Renal pelvis (tissue), 1 donor: ENCODE measurements at regions not wholly inside any gene's neighbourhood (a gene's known extent, or its start where the extent isn't known, plus 50 kb on each side); places are given as distances from the start of the nearest gene placed in this dataset.
"Not testable (repeated sequence)": the region's sequence is repeated elsewhere in the genome, so short reads cannot be mapped to it uniquely, and the experiment has no call there.

Experiments used
- DNase-seq: peaks from one replicate; pipeline ENCODE4 v3.0.0-alpha.2; 2013

DNA sequence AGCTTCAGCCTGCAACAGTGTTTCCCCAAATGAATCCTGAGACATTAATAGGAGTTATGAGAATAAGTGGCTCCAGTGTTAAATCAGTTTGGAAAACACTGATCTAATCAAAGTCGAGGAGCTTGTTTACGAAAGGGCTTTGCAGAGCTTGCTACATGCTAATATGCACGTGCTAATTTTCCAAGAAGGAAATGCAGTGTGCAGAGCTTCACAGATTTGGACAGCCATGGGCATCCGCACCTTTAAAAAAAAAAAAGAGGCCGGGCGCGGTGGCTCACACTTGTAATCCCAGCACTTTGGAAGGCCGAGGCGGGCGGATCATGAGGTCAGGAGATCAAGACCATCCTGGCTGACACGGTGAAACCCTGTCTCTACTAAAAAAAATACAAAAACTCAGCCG lies 79.7 kb upstream of the LMO2 start:
- not testable (repeated sequence) for DNase-seq

DNA sequence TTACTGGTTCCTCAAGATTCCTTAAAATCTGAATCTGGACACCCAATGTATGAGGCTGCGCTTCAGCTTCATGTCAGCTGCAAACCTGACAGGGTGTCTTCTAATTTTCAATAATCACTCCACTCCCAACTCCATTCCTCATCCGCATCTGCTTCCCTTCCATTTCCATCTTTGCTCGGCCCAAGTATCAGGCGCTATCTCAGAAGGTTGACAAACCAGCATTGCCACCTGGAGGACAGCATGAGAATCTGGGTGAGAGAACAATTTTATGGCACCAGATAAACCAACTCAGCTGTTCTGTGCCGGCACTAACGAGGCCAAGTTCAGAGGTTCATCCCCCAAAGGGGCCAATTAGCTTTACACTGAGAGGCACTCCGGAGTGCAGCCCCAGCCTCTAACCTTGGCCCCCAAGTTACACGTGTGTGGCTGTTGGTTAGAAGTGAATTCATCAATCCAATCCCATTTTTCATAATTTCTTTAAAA lies 79.1 kb upstream of the LMO2 start:
- peak; percentile 62 for DNase-seq

DNA sequence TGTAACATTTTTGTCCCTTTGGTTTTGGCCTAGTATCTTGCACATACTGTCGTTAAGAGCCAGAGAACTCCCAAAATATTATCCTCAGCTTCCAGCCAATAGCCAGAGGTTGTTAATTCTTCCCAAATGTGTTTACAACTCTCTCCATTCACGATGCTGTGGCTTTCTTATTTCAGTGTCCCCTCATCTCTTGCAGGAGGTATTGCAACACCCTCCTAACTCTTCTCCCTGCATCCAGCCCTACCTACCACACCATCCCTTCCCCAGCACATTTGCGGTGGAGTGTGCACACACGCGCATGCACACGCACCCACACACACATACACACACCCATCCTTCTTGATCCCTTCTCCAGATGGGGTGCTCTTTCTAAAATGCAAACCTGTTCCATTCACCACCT lies 75.6 kb upstream of the LMO2 start:
- DNase-seq = no peak

DNA sequence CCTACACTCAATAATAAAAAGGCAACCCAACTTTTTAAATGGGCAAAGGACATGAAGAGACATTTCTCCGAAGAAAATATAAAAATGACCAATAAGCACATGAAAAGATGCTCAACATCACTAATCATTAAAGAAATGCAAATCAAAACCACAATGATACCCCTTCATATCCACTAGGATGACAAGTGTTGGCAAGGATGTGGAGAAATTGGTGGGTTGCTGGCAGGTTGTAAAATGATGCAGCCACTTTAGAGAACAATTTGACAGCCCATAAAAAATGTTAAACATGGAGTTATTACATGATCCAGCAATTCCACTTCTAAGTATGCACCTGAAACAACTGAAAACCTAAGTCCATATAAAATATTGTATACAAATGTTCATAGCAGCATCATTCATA lies 73.2 kb upstream of the LMO2 start:
- DNase-seq = no peak

DNA sequence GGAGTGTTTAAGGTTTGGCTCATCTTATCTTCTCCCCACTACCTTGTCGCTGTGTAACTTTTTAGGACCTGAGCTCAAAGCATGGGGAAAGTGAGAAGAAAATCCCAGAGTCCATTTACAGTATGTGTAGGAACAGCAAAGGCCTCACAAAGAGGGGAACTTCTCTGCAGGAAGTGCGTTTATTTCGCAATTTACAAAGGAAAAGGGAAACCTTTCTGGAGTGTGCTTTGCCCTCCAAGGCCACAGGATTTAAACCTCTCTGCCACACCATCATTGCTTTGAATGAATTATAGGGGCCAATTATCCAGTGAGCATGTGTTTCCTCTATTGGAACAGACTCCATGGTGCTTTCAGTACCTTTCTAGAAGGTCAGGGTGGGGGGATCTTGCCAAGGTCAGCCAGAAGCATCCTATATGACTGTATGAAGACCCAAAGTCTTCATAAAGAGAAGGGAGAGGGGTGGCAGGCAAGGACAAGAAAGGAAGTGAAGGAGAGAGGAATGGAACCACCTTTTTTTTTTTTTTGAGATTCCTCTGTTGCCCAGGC lies 68.1 kb upstream of the LMO2 start:
- no peak for DNase-seq

DNA sequence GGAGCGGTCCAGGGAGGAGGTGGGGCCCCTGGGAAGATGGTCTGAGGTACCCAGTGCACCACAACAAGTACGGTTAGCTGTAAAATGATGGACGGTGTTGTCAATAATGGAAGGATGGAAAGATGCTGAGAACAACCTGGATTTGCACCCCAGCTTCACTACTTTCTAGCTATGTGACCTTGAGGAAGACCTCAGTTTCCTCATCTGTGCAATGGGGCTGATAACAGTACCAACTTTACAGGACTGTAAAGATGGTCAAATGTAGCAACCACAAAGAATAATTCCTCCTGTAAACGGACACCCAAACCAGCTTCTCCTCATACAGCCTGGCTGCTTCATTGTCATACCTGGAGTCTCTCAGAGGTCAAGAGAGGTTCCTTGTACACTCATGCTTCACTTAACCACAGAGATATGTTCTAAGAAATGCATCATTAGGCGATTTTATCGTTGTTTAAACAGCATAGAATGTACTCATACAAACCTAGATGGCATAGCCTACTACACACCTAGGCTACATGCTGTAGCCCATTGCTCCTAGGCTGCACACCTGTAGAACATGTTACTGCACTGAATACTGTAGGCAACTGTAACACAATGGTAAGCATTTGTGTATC lies 65.5 kb upstream of the LMO2 start:
- DNase-seq = no peak

DNA sequence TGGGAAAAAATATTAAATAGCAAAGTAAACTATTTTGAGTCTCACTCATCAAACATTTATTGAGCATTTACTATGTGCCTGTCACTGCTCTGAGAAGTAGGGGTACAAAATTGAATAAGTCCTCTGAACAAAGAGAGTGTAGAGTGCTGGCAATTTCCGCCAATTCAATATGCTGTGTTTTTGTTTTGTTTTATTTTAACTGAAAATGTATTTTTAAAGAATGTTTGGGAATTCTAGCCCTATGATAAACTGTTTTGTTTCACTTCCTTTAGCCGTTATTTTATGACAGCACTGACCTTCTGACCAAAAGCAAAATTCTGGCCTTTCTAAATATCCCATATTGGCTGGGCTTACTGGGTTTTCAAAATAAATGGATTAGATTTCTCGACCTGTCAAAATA lies 64.7 kb upstream of the LMO2 start:
- no peak for DNase-seq

DNA sequence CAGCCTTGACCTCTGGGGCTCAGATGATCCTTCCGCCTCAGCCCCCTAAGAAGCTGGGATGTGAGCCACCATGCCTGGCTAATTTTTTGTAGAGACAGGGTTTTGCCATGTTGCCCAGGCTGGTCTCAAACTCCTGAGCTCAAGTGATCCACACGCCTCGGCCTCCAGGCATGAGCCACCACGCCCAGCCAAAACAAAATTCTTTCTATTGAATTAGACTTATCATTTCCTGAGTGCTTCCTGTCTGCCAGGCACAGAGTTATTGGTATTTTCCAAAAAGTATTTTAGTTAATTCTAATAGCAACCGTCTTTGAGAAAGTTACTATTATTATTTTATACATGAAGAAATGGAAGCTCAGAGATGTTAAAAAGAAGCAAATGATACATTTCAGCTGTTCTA lies 61.4 kb upstream of the LMO2 start:
- DNase-seq = no peak

DNA sequence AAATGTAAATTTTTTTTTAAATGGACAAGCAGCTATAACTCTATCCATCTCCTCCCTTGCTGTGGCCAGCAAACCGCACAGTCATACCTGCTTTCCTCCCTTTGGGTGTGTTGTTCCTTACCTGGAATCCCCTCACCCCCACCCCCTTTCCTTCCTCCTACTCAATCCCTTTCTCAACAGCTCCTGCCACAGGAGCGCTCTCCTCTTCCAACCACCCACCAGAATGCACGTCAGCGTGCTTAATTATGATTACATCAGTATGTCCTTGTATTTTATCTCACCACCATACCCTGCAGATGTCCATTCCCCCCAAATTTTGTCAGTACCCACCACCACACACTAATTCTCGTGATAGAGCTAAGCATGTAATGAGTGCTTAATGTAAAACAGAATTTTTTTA lies 60.9 kb upstream of the LMO2 start:
- no peak for DNase-seq

DNA sequence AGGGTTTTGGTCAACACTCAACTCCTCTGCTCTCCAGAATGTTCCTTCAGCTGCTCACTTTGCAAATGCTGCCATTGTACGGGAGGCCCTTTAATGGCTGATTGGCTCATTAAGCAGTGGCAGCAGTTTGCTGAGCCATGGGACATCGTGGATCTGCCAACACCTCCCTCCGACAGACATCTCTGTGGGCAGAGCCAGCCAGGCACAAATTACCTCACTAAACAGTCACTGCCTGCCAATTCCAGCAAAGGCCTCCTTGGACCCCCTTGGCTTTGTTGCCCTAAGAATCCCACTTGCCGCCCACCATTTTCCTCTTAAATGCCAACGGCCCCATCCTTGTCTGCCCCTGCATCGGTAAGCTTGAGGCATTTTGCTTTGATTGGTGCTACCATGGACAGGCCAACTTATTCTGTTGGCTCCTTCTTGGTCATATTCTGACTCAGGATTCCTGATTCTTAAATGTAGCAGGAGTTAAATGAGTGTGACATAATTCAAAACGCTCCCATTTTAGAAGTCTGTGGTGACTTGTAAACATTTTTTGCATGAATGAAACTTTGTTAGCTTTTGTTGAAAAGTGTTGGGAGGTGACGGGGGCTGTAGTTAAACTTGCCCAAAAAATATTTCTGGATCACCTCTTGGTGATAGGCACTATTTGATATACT lies 57.5 kb upstream of the LMO2 start:
- DNase-seq = no peak

DNA sequence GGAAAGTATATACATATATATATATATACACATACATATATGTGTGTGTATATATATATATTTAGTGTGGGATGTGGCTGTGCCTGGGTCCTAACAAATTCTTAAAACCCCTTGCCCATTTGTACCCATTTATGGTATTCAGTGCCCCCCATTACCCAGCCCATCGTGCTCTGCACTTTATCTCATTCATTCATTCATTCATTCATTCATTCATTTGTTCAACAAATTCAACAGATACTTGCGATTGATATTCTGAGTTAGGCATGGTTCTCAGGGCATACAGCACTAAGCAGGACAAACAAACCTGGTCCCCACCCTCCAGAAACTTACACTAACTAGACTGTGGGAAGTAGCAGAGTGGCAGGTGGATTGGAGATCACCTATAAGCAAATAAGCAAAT lies 56.6 kb upstream of the LMO2 start:
- no peak for DNase-seq

DNA sequence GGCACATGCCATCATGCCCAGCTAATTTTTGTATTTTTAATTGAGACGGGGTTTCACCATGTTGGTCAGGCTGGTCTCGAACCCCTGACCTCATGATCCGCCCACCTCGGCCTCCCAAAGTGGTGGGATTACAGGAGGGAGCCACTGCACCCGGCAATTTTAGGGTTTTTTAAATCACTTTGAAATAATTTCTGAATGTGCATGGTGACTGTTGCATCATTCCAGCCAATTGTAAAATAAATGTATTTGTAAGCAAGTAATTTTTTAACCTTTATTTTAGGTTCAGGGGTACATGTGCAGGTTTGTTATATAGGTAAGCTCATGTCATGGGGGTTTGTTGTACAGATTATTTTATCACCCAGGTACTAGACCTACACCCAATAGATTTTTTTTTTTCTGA lies 56.0 kb upstream of the LMO2 start:
- DNase-seq = not testable (repeated sequence)

DNA sequence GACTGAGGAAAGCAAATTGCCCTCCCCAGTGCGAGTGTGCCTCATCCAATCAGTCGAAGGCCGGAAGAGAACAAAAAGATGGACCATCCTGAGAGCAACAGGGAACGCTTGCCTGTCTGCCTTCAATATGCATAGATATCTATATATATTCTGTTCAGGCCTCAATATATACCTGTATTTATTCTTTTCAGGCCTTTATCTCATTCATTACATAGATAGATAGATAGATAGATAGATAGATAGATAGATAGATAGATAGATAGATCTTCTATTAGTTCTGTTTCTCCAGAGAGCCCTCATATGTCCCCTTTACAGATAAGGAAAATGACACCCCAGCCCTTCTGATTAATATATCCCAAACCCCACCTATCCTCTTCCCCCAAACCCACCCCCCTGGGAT lies 55.1 kb upstream of the LMO2 start:
- no peak for DNase-seq

DNA sequence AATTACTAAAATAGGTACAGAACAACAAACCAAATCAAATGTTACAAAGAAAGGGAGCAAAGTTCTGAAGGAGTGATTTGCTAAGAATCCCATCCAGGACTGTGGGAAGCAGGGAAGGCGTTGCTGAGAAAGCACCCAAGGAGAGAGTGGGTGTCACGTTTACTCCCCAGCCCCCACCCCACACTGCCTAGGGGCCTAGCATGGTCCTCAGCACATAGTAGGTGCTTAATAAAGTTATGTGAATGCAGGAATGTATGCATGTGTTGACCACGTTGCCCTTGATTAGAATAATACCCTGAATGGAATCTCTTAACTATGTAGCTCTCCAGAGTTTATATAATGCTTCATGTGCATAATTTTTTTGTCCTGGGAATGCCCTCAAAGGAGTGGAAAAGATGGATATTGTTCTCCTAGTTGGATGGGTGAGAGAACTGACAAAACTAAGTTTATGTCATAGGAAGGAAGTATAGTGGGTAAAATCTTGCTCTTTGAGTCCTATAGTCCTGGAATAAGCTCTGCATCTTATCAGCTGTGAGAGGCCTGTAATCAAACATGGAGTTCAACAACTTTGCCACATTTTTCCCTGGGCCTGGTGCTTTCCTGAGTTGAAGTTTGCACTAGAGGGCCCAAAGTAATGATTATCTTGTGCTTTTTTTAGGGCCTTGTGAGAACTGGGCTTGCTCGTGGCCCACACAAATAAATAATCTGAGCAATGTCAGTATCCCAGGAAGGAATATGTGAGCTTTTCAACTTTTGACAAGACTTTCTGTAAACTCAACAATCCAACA lies 53.8 kb upstream of the LMO2 start:
- DNase-seq = no peak

DNA sequence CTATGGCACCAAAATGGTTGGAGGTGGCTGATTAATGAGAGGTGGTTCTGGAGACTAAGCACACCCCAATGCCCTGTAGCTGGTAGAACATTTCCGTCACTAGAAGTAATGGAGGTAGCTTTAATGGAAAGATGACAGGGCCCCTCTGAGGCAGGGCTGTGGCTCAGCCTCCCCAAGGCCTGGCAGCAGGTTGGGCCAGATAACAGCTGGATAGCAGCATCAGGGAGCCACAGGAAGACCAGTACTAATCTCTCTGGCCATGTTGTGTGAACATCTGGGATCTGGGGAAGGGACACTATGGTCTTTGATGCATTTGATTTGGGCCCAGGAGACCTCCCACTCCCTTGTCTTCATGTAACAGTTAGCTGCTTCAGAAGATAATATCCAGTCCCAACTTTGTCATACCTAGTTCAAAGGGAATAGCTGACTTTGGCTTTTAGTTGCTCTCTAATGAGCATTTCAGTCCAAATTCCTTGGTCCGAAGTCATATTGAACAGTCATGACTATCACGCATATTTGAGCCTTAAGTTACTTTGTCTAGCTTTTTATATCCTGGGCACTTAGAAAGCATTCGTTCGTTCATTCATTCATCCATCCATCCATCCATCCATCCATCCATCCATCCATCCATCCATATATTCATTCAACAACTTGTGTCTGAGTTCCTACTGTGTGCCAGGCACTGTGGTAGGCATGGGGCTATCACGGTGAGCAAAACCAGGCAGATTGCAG lies 53.0 kb upstream of the LMO2 start:
- DNase-seq = no peak

DNA sequence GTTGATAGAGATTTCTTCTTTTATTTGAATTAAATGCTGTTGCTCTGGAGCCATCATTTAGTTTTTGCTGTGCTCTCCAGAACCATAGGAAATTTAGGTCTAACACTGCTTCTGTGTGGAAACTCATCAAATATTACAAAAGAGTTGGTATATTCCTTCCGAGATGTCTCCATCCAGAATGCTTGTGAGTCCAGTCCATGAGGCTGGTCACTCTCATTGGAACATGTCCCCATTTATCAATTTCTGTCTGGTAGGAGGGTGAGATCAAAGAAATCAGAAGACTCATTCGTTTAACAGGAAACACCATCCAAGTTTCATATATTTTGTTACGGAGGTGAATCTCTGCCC lies 52.4 kb upstream of the LMO2 start:
- DNase-seq = no peak

DNA sequence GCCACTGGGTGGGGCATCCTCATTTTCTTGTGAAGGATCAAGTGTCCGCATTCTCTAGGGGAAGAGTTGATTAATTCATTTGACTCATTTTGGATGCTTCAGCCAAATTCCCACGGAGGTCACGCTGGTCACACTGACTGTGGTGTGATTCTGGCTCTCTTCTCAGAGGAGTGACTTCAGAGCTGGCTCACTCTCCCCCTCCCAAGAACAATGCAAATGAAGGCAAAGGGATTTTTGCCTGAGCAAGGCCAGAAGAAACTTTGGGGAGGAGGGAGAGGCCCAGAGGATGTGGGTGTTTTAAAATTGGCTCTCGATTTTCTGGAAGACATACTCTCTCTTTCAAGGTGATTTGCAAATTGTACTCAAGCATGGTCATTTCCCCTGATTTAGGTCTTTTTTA lies 51.1 kb upstream of the LMO2 start:
- no peak for DNase-seq

DNA sequence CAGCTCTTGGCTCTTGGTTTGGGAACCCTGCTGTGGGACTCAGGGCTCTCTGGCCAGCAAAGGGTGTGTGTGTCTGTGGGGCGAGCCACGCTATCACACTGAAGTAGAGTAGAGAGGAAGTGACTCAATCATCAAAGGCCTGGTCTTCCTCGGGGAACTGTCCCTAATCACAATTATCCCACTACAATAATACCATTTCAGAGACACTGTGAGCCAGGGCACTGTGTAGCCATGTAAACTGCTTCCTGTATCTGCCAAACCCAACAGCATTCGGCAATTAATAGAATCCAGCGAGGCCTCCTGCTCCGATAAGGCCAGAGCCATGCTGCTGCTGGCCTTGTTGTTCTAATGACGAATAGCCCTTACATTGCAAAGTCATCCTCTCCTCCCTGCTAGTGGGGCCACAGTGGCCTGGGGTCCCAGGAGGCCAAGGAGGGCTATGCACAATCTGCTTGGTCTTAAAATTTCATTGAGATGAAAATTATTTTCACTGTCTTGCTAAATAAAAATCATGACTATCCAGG lies 49.8 kb upstream of the LMO2 start:
- DNase-seq = no peak
